ENCODE measurements at regions not wholly inside any gene's neighbourhood (a gene's known extent, or its start where the extent isn't known, plus 50 kb on each side); places are given as distances from the start of the nearest gene placed in this dataset.

DNA sequence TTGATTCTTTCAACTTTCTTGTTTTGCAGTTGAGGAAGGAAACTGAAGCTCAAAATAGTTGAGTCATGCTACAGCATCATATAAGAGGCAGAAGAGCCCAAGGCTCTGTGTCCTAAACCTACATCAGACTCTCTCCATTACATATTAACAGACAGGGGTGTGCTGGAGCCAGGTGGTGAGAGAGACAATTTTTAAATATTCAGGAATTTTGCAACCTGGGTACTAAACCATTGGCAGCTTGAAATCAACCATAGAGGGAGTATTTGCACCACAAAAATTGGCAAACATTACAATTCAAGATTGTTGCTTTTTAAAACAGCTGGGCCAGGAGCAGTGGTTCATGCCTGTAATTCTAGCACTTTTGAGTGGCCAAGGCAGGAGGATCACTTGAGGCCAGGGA is 65.8 kb upstream of the SOX4 start:
- peak; percentile 21 to 48 (median 27) for DNase-seq
- CTCF ChIA-PET = interaction anchor here (2.0 kb wide), 1 partner anchor 61 kb away, joined by 5 read pairs; no protein-coding TSS in a partner anchor
- peaks cover 0 to 5% (median 0%) of the 10 kb centered on the region in 5 experiments for H3K27me3 ChIP-seq (replicated peaks in 2 of 5; ENCODE audit: control insufficient read depth in 4 of 5, insufficient read depth in 5 of 5, low read length in 4 of 5)
- H3K4me3 ChIP-seq (ENCODE audit: control insufficient read depth in 1 of 7, extremely low read depth in 1 of 7, insufficient read depth in 4 of 7, low read depth in 2 of 7, low read length in 6 of 7) = no peak overlapping the region
- no peaks in the 10 kb centered on the region for H3K4me1 ChIP-seq (ENCODE audit: control extremely low read depth in 1 of 4, control insufficient read depth in 4 of 4, insufficient read depth in 4 of 4, low read length in 3 of 4)
- H3K27ac ChIP-seq (ENCODE audit: insufficient read depth in 1 of 2, low read depth in 1 of 2, low read length in 2 of 2, poor library complexity in 1 of 2, severe bottlenecking in 2 of 2) = no peak overlapping the region
- POLR2A ChIA-PET = interaction anchor here (0.6 kb wide), 1 partner anchor 979 kb away, joined by 3 read pairs; no protein-coding TSS in a partner anchor
- H3K9me3 ChIP-seq (ENCODE audit: control extremely low read depth in 1 of 5, control insufficient read depth in 4 of 5, insufficient read depth in 2 of 5, low read depth in 1 of 5, low read length in 4 of 5) = no peaks in the 10 kb centered on the region
- H3K36me3 ChIP-seq (ENCODE audit: control insufficient read depth in 4 of 4, insufficient read depth in 4 of 4, low read length in 3 of 4) = no peaks in the 10 kb centered on the region

DNA sequence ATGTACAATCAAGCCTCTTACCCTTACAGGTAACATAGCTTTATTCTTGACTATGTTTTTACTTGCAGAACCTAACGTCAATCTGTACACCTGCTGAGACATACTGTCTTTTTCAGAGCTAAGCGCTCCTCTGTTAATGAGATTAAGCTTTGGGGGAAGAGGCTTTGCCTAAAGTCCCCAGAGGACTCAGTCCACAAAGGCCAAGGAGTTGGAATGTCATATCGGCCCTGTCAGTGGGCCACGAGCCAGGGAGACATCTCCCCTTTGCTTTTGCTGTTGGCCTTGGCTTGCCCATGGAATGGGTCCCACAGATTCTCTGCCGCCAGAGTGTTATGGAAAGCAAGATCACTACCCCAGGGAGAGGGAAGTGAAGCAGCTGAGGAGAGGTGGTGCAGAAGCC is 64.1 kb upstream of the SOX4 start:
- Histone ChIP-seq H3K27me3 (replicated peaks in 2 of 5; ENCODE audit: control insufficient read depth in 4 of 5, insufficient read depth in 5 of 5, low read length in 4 of 5) (no peaks in the 10 kb centered on the region), H3K36me3 (ENCODE audit: control insufficient read depth in 4 of 4, insufficient read depth in 4 of 4, low read length in 3 of 4) (no peaks in the 10 kb centered on the region), H3K9me3 (ENCODE audit: control extremely low read depth in 1 of 5, control insufficient read depth in 4 of 5, insufficient read depth in 2 of 5, low read depth in 1 of 5, low read length in 4 of 5) (no peaks in the 10 kb centered on the region), H3K4me3 (ENCODE audit: control insufficient read depth in 1 of 7, extremely low read depth in 1 of 7, insufficient read depth in 4 of 7, low read depth in 2 of 7, low read length in 6 of 7) (no peak overlapping the region), H3K4me1 (ENCODE audit: control extremely low read depth in 1 of 4, control insufficient read depth in 4 of 4, insufficient read depth in 4 of 4, low read length in 3 of 4) (no peaks in the 10 kb centered on the region), H3K27ac (ENCODE audit: insufficient read depth in 1 of 2, low read depth in 1 of 2, low read length in 2 of 2, poor library complexity in 1 of 2, severe bottlenecking in 2 of 2) (no peak overlapping the region)
- POLR2A ChIA-PET = no interaction called here
- 100% methylated on average over 4 of the region's 5 CpGs for WGBS (ENCODE audit: insufficient coverage)
- DNase-seq = no peak
- CTCF ChIA-PET = interaction anchor here (2.0 kb wide), 1 partner anchor 59 kb away, joined by 5 read pairs; no protein-coding TSS in a partner anchor

- H3K4me1 ChIP-seq (ENCODE audit: control extremely low read depth in 1 of 4, control insufficient read depth in 4 of 4, insufficient read depth in 4 of 4, low read length in 3 of 4) = no peaks in the 10 kb centered on the region
- POLR2A ChIA-PET = no interaction called here
- H3K27me3 ChIP-seq (replicated peaks in 2 of 5; ENCODE audit: control insufficient read depth in 4 of 5, insufficient read depth in 5 of 5, low read length in 4 of 5) = no peaks in the 10 kb centered on the region
- no peaks in the 10 kb centered on the region for H3K36me3 ChIP-seq (ENCODE audit: control insufficient read depth in 4 of 4, insufficient read depth in 4 of 4, low read length in 3 of 4)
- H3K27ac ChIP-seq (ENCODE audit: insufficient read depth in 1 of 2, low read depth in 1 of 2, low read length in 2 of 2, poor library complexity in 1 of 2, severe bottlenecking in 2 of 2) = no peak overlapping the region
- no peak for DNase-seq
- H3K4me3 ChIP-seq (ENCODE audit: control insufficient read depth in 1 of 7, extremely low read depth in 1 of 7, insufficient read depth in 4 of 7, low read depth in 2 of 7, low read length in 6 of 7) = no peak overlapping the region
- CTCF ChIA-PET = interaction anchor here (0.5 kb wide), 1 partner anchor 44 kb away, joined by 3 read pairs; no protein-coding TSS in a partner anchor
- H3K9me3 ChIP-seq (ENCODE audit: control extremely low read depth in 1 of 5, control insufficient read depth in 4 of 5, insufficient read depth in 2 of 5, low read depth in 1 of 5, low read length in 4 of 5) = no peaks in the 10 kb centered on the region
- WGBS (ENCODE audit: insufficient coverage) = no CpG with 5 or more reads among the region's 3 CpGs
Measured at GRCh38 chr6:21531393-21531792, 62.2 kb upstream of the SOX4 start.

DNA sequence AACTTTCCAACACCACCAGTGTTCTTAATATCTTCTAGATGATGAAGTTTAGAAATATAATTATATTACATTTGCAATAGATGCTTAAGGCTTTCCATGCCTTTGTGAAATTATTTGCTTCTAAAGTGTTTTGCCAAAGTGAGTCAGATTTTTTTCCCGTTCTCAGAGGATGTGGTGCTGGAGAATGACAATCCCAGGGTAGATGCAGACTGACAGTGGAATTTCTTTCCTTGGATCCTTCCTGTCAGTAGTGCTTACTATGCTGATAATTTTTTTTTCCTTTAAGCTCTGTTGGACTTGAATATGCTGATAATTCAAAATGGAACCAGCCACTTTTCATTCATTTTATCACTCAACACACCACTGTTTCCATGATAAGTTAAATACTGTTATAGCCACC is 59.9 kb upstream of the SOX4 start:
- ChIA-PET CTCF (no interaction called here), POLR2A (no interaction called here)
- Histone ChIP-seq H3K9me3 (ENCODE audit: control extremely low read depth in 1 of 5, control insufficient read depth in 4 of 5, insufficient read depth in 2 of 5, low read depth in 1 of 5, low read length in 4 of 5) (no peaks in the 10 kb centered on the region), H3K27ac (ENCODE audit: insufficient read depth in 1 of 2, low read depth in 1 of 2, low read length in 2 of 2, poor library complexity in 1 of 2, severe bottlenecking in 2 of 2) (no peak overlapping the region), H3K27me3 (replicated peaks in 2 of 5; ENCODE audit: control insufficient read depth in 4 of 5, insufficient read depth in 5 of 5, low read length in 4 of 5) (no peaks in the 10 kb centered on the region), H3K4me1 (ENCODE audit: control extremely low read depth in 1 of 4, control insufficient read depth in 4 of 4, insufficient read depth in 4 of 4, low read length in 3 of 4) (no peaks in the 10 kb centered on the region), H3K4me3 (ENCODE audit: control insufficient read depth in 1 of 7, extremely low read depth in 1 of 7, insufficient read depth in 4 of 7, low read depth in 2 of 7, low read length in 6 of 7) (no peak overlapping the region), H3K36me3 (ENCODE audit: control insufficient read depth in 4 of 4, insufficient read depth in 4 of 4, low read length in 3 of 4) (no peaks in the 10 kb centered on the region)
- DNase-seq = no peak
- 80% methylated on average over 1 of the region's 1 CpG for WGBS (ENCODE audit: insufficient coverage)

- POLR2A ChIA-PET = no interaction called here
- DNase-seq = no peak
- Histone ChIP-seq H3K27ac (ENCODE audit: insufficient read depth in 1 of 2, low read depth in 1 of 2, low read length in 2 of 2, poor library complexity in 1 of 2, severe bottlenecking in 2 of 2) (no peak overlapping the region), H3K36me3 (ENCODE audit: control insufficient read depth in 4 of 4, insufficient read depth in 4 of 4, low read length in 3 of 4) (no peaks in the 10 kb centered on the region), H3K4me1 (ENCODE audit: control extremely low read depth in 1 of 4, control insufficient read depth in 4 of 4, insufficient read depth in 4 of 4, low read length in 3 of 4) (no peaks in the 10 kb centered on the region), H3K27me3 (replicated peaks in 2 of 5; ENCODE audit: control insufficient read depth in 4 of 5, insufficient read depth in 5 of 5, low read length in 4 of 5) (no peaks in the 10 kb centered on the region), H3K9me3 (ENCODE audit: control extremely low read depth in 1 of 5, control insufficient read depth in 4 of 5, insufficient read depth in 2 of 5, low read depth in 1 of 5, low read length in 4 of 5) (no peaks in the 10 kb centered on the region), H3K4me3 (ENCODE audit: control insufficient read depth in 1 of 7, extremely low read depth in 1 of 7, insufficient read depth in 4 of 7, low read depth in 2 of 7, low read length in 6 of 7) (no peak overlapping the region)
- CTCF ChIA-PET = no interaction called here
- 96% methylated on average over 5 of the region's 5 CpGs for WGBS (ENCODE audit: insufficient coverage)
Measured at GRCh38 chr6:21536280-21536766, 57.2 kb upstream of the SOX4 start.

GRCh38 chr6:21537637-21538036 is 55.9 kb upstream of the SOX4 start:
- POLR2A ChIA-PET = no interaction called here
- no peak for DNase-seq
- CTCF ChIA-PET = no interaction called here
- Histone ChIP-seq H3K36me3 (ENCODE audit: control insufficient read depth in 4 of 4, insufficient read depth in 4 of 4, low read length in 3 of 4) (no peaks in the 10 kb centered on the region), H3K27me3 (replicated peaks in 2 of 5; ENCODE audit: control insufficient read depth in 4 of 5, insufficient read depth in 5 of 5, low read length in 4 of 5) (no peaks in the 10 kb centered on the region), H3K27ac (ENCODE audit: insufficient read depth in 1 of 2, low read depth in 1 of 2, low read length in 2 of 2, poor library complexity in 1 of 2, severe bottlenecking in 2 of 2) (no peak overlapping the region), H3K4me1 (ENCODE audit: control extremely low read depth in 1 of 4, control insufficient read depth in 4 of 4, insufficient read depth in 4 of 4, low read length in 3 of 4) (no peaks in the 10 kb centered on the region), H3K4me3 (ENCODE audit: control insufficient read depth in 1 of 7, extremely low read depth in 1 of 7, insufficient read depth in 4 of 7, low read depth in 2 of 7, low read length in 6 of 7) (no peak overlapping the region), H3K9me3 (ENCODE audit: control extremely low read depth in 1 of 5, control insufficient read depth in 4 of 5, insufficient read depth in 2 of 5, low read depth in 1 of 5, low read length in 4 of 5) (no peaks in the 10 kb centered on the region)
- WGBS (ENCODE audit: insufficient coverage) = no CpG with 5 or more reads among the region's 2 CpGs

GRCh38 chr6:21538186-21538798 is 55.3 kb upstream of the SOX4 start:
- CTCF ChIA-PET = no interaction called here
- no peak overlapping the region for H3K4me3 ChIP-seq (ENCODE audit: control insufficient read depth in 1 of 7, extremely low read depth in 1 of 7, insufficient read depth in 4 of 7, low read depth in 2 of 7, low read length in 6 of 7)
- POLR2A ChIA-PET = interaction anchor here (0.6 kb wide), 1 partner anchor 965 kb away, joined by 3 read pairs; no protein-coding TSS in a partner anchor
- no peaks in the 10 kb centered on the region for H3K9me3 ChIP-seq (ENCODE audit: control extremely low read depth in 1 of 5, control insufficient read depth in 4 of 5, insufficient read depth in 2 of 5, low read depth in 1 of 5, low read length in 4 of 5)
- H3K27me3 ChIP-seq (replicated peaks in 2 of 5; ENCODE audit: control insufficient read depth in 4 of 5, insufficient read depth in 5 of 5, low read length in 4 of 5) = no peaks in the 10 kb centered on the region
- no peak overlapping the region for H3K27ac ChIP-seq (ENCODE audit: insufficient read depth in 1 of 2, low read depth in 1 of 2, low read length in 2 of 2, poor library complexity in 1 of 2, severe bottlenecking in 2 of 2)
- WGBS (ENCODE audit: insufficient coverage) = 94% methylated on average over 5 of the region's 5 CpGs
- H3K36me3 ChIP-seq (ENCODE audit: control insufficient read depth in 4 of 4, insufficient read depth in 4 of 4, low read length in 3 of 4) = no peaks in the 10 kb centered on the region
- no peak for DNase-seq
- H3K4me1 ChIP-seq (ENCODE audit: control extremely low read depth in 1 of 4, control insufficient read depth in 4 of 4, insufficient read depth in 4 of 4, low read length in 3 of 4) = no peaks in the 10 kb centered on the region
